ENCODE measurements at regions not wholly inside any gene's neighbourhood (a gene's known extent, or its start where the extent isn't known, plus 50 kb on each side); places are given as distances from the start of the nearest gene placed in this dataset.

GRCh38 chr6:126795161-126795560, 323.3 kb upstream of the RSPO3 start:
- H4K20me1 ChIP-seq (ENCODE audit: insufficient read depth, low read length, poor library complexity, severe bottlenecking), result no peaks in the 10 kb centered on the region
- H3F3A ChIP-seq (ENCODE audit: low read depth), result no peaks in the 10 kb centered on the region
- H3K79me2 ChIP-seq (ENCODE audit: insufficient read depth, low read length), result no peaks in the 10 kb centered on the region
- no peaks in the 10 kb centered on the region for H3K36me3 ChIP-seq (ENCODE audit: insufficient read depth, low read length)
- H3K4me3 ChIP-seq (ENCODE audit: low read length, poor library complexity, severe bottlenecking), result no peak overlapping the region
- H3K27me3 ChIP-seq (ENCODE audit: insufficient read depth, low read length, poor library complexity, severe bottlenecking), result no peaks in the 10 kb centered on the region
- no peak overlapping the region for H3K4me2 ChIP-seq (ENCODE audit: low read depth, low read length, poor library complexity, severe bottlenecking)
- no peaks in the 10 kb centered on the region for H3K9me3 ChIP-seq (ENCODE audit: insufficient read depth, low read depth, low read length)
- H3K9ac ChIP-seq (ENCODE audit: low read depth, low read length, poor library complexity, severe bottlenecking), result no peak overlapping the region
- no peak for TF ChIP-seq CTCF (conservative IDR thresholded peaks at IDR 0.05; ENCODE audit: low read length)
- TF ChIP-seq EZH2phosphoT487 (IDR thresholded peaks at IDR 0.05; ENCODE audit: borderline replicate concordance), result no peak
- peaks cover 6% of the 10 kb centered on the region for H3K4me1 ChIP-seq (ENCODE audit: insufficient read depth, low read length, poor library complexity, severe bottlenecking)
- no peak overlapping the region for H2AFZ ChIP-seq (ENCODE audit: low read length)
- no peaks in the 10 kb centered on the region for H3K9me2 ChIP-seq (replicated peaks; ENCODE audit: low read depth, low read length)

GRCh38 chr6:126797981-126798380, 320.5 kb upstream of the RSPO3 start:
- Histone ChIP-seq H2AFZ (ENCODE audit: low read length) (no peak overlapping the region), H3K4me2 (ENCODE audit: low read depth, low read length, poor library complexity, severe bottlenecking) (no peak overlapping the region), H3K79me2 (ENCODE audit: insufficient read depth, low read length) (no peaks in the 10 kb centered on the region), H3K9me2 (replicated peaks; ENCODE audit: low read depth, low read length) (no peaks in the 10 kb centered on the region), H3K36me3 (ENCODE audit: insufficient read depth, low read length) (no peaks in the 10 kb centered on the region), H4K20me1 (ENCODE audit: insufficient read depth, low read length, poor library complexity, severe bottlenecking) (no peaks in the 10 kb centered on the region), H3K4me1 (ENCODE audit: insufficient read depth, low read length, poor library complexity, severe bottlenecking) (peaks cover 6% of the 10 kb centered on the region), H3K9ac (ENCODE audit: low read depth, low read length, poor library complexity, severe bottlenecking) (no peak overlapping the region), H3K9me3 (ENCODE audit: insufficient read depth, low read depth, low read length) (no peaks in the 10 kb centered on the region), H3F3A (ENCODE audit: low read depth) (no peaks in the 10 kb centered on the region), H3K27me3 (ENCODE audit: insufficient read depth, low read length, poor library complexity, severe bottlenecking) (no peaks in the 10 kb centered on the region), H3K4me3 (ENCODE audit: low read length, poor library complexity, severe bottlenecking) (no peak overlapping the region)
- TF ChIP-seq CTCF (conservative IDR thresholded peaks at IDR 0.05; ENCODE audit: low read length), result no peak
- no peak for TF ChIP-seq EZH2phosphoT487 (IDR thresholded peaks at IDR 0.05; ENCODE audit: borderline replicate concordance)

DNA sequence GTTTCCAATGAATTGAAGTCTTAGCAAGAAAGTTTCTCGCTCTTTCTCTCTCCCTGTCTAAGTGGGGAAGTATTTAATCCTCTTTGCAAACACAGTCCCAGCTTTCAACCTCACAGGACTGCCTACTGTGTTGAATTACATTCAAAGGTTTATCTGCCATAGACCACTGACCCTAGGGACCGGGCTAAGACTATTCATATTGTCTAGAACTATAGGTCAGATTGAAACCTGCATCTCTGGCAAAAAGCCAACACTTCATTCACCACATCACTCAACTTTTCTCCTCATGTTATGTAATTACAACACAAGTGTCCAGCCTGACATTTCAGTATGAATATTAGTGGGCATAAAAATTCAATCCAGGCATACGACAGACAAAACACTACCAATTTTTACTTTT, 314.7 kb upstream of the RSPO3 start:
- H3K4me2 ChIP-seq (ENCODE audit: low read depth, low read length, poor library complexity, severe bottlenecking), result no peak overlapping the region
- TF ChIP-seq CTCF (conservative IDR thresholded peaks at IDR 0.05; ENCODE audit: low read length) (no peak), EZH2phosphoT487 (IDR thresholded peaks at IDR 0.05; ENCODE audit: borderline replicate concordance) (no peak)

More for the DNA sequence above, 314.7 kb upstream of the RSPO3 start:
- H3K4me1 ChIP-seq (ENCODE audit: insufficient read depth, low read length, poor library complexity, severe bottlenecking), result peaks cover 6% of the 10 kb centered on the region
- no peak overlapping the region for H2AFZ ChIP-seq (ENCODE audit: low read length)
- H3K9me2 ChIP-seq (replicated peaks; ENCODE audit: low read depth, low read length), result no peaks in the 10 kb centered on the region
- H3K36me3 ChIP-seq (ENCODE audit: insufficient read depth, low read length), result no peaks in the 10 kb centered on the region
- no peak overlapping the region for H3K9ac ChIP-seq (ENCODE audit: low read depth, low read length, poor library complexity, severe bottlenecking)
- H3K79me2 ChIP-seq (ENCODE audit: insufficient read depth, low read length), result no peaks in the 10 kb centered on the region
- H4K20me1 ChIP-seq (ENCODE audit: insufficient read depth, low read length, poor library complexity, severe bottlenecking), result no peaks in the 10 kb centered on the region
- no peak overlapping the region for H3K4me3 ChIP-seq (ENCODE audit: low read length, poor library complexity, severe bottlenecking)
- H3K9me3 ChIP-seq (ENCODE audit: insufficient read depth, low read depth, low read length), result no peaks in the 10 kb centered on the region
- no peaks in the 10 kb centered on the region for H3K27me3 ChIP-seq (ENCODE audit: insufficient read depth, low read length, poor library complexity, severe bottlenecking)
- no peaks in the 10 kb centered on the region for H3F3A ChIP-seq (ENCODE audit: low read depth)
